ENCODE measurements at regions not wholly inside any gene's neighbourhood (a gene's known extent, or its start where the extent isn't known, plus 50 kb on each side); places are given as distances from the start of the nearest gene placed in this dataset.

- no peak for DNase-seq
Observed at GRCh38 chr3:176789281-176789705, 408.0 kb downstream of the TBL1XR1 start.

- DNase-seq: no peak
Observed at GRCh38 chr3:176787506-176787905, 409.8 kb downstream of the TBL1XR1 start.

DNA sequence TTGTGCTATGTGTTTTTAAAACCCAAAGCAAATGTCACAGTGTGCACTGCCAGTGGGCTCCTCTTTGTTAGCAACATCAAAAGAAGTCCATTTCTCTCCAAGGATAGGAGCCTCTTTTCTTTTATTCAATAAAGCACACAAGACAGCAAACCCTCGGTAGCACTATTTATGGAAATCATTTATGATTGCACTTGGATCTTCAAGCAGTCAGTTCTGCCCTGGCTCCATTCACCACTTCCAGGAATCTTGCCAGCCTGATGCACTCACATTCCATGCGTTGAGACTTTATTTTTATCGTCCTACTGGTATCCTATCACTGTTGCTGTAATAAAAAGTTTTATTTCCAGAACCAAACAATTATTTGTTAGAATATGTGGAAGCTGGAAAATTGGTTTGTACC lies 412.1 kb downstream of the TBL1XR1 start:
- DNase-seq: no peak

- no peak for DNase-seq
Observed at GRCh38 chr3:176780766-176781165, 416.5 kb downstream of the TBL1XR1 start.

GRCh38 chr3:176776622-176777175 lies 420.6 kb downstream of the TBL1XR1 start:
- no peak for DNase-seq

GRCh38 chr3:176769547-176770190 lies 427.6 kb downstream of the TBL1XR1 start:
- DNase-seq: no peak

DNA sequence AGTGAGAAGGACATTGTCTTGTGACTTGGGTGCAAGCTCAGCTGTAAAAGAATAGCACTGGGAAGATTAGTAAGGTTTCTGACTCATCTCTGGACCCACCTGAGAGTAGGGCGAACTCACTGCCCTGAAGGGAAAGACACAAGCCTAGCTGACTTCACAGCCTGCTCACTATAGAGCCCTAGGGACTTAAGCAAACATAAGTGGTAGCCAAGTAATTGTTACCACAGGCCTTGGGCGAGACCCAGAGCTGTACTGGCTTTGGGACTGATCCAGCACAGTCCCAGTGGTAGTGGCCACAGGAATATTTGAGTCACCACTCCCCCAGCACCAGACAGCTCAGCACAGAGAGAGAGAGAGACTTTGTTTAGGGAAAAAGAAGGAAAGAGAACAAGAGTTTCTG lies 429.9 kb downstream of the TBL1XR1 start:
- no peak for DNase-seq

GRCh38 chr3:176766862-176767261 lies 430.4 kb downstream of the TBL1XR1 start:
- DNase-seq: no peak

- DNase-seq: no peak
Observed at GRCh38 chr3:176765382-176765900, 431.8 kb downstream of the TBL1XR1 start.

- no peak for DNase-seq
Observed at GRCh38 chr3:176759815-176760506, 437.3 kb downstream of the TBL1XR1 start.

DNA sequence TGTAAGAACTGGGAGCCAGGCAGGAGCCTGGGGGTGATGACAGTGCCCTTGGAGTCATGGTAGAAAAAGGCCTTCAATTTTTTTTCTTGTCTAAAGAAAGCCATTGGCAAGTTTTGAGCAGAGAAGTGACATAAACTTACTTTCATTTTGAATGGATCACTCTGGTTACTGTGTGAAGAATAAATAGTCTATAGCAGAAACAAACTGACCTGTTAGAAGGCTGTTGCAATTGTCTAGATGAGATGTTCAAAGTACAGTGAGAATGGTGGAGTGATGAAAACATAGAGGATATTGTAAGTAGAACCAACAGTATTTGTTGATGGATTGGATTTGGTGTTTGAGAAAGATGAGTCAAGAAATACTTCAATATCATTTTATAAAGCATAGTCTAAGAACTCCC lies 439.9 kb downstream of the TBL1XR1 start:
- DNase-seq: no peak

- DNase-seq: no peak
Observed at GRCh38 chr3:176755977-176756376, 441.3 kb downstream of the TBL1XR1 start.

- no peak for DNase-seq
Observed at GRCh38 chr3:176755552-176755951, 441.7 kb downstream of the TBL1XR1 start.

DNA sequence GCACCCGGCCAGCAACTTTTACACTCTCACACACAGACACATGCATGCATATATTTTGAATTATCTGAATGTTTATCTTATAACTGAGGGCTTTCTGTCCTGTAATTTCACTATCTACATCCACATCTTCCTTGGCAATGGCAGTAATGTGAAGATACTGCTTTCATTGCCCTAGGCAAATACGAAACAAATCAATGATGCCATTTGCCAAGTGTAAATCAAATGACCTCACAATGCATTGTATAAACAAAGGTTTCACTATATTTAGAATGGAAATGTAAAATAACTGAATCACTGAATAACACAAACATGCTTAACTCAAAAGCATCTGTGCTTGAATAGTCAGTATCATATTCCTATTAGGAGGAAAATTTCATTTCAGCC lies 455.6 kb downstream of the TBL1XR1 start:
- no peak for DNase-seq

- DNase-seq: no peak
Observed at GRCh38 chr3:176740906-176741663, 456.2 kb downstream of the TBL1XR1 start.

DNA sequence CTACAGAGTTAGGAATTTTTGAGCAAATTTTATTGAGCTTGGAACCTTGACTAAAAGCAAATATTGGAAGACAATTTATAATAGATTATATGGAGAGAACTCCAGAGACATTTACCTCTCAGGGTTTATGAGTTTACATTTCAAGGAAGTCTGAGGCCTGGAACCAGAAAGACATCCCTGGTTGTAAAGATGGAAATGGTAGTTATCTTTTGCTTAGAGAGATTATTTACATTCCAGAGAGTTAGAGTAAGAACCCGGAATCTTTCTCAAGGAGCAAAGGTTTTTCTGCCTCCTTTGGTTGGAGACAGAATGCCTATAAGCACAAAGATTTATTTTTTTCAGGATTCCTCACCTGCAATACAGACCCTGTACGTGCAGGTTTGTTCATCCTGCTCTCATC lies 458.1 kb downstream of the TBL1XR1 start:
- DNase-seq: no peak

DNA sequence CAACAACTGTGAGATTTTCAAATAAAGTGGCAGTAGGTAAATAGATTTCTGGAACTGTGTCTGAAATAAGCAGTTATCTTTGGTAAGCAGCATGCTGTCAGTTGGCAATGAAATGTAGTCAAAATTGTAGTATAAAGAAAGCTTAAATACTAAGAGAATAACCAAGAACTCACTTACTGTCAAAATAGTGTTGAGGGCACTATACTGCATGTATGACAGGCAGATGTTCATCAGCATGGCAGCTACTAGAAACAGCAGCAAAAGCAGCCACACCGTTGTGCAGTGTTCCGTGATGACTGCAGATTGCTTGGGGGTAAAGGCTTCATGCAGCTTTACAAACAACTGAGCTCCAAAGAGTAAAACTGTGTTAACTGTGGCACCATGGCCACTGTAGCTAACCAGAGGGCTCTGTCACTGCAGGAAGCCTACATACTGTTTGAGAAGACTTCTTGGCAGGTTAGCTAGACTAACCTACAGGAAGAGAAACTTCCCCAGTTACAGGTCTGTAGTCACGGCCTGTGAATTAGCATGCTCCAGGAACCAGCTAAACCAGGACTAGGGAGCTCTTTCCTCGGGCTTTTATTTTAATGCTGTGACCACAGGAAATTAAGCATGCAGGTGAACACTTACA lies 459.7 kb downstream of the TBL1XR1 start:
- no peak for DNase-seq

DNA sequence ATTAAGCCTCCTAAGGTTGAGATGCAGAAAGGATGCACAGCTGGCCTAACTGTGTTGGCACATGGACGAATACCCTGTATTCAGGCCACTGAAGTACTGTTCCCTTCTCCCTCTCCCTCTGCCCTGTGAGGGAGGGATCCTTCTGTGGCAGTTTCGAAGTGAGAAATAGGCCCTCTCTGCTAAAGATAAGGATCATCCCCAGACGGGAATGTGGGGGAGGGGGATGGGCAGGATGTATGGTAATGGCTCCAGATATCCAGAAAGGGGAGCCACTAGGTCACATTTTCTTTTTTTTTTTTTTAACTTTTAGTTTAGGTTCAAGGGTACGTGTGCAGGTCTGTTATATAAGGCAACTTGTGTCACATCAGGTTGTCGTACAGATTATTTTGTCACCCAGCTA lies 463.1 kb downstream of the TBL1XR1 start:
- no peak for DNase-seq

GRCh38 chr3:176724394-176724759 lies 472.9 kb downstream of the TBL1XR1 start:
- DNase-seq: no peak

DNA sequence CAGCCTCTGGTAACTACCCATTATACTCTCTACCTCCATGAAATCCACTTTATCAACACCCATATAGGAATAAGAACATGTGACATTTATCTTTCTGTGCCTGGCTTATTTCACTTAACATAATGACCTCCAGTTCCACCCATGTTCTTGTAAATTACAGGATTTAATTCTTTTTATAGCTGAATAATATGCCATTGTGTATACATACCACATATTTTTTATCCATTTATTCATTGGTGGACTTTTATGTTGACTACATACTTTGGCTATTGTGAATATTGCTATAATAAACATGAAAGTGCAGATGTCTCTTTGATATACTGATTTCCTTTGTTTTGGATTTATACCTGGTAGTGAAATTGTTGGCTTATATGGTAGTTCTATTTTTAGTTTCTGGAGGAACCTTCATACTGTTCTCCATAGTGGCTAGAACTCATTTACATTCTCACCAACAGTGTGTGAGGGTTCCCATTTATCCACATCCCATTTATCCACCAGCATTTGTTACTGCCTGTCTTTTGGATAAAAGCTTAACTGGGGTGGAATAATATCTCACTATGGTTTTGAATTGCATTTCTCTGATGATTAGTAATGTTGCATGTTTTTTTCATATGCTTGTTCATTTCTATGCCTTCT lies 473.4 kb downstream of the TBL1XR1 start:
- DNase-seq: no peak

GRCh38 chr3:176714034-176714433 lies 483.2 kb downstream of the TBL1XR1 start:
- DNase-seq: no peak

- no peak for DNase-seq
Observed at GRCh38 chr3:176712191-176712590, 485.1 kb downstream of the TBL1XR1 start.

DNA sequence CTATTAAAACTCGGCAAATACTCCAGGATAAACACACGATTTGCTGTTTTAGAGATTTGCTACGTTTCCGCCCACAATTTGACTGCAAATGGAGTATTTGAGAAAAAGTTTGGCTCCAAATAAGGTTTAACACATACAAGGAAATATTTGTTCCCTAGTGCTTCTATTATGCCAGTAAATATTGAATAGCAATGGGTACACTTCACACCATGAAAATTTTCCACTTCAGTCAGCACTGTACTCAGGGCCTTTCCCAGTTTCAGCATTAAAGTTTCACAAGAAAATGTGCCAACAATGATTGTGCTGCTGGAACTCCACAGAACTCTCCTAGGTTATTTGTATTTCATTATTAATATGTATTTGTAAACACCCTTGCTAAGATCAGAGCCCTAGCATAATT lies 498.0 kb downstream of the TBL1XR1 start:
- DNase-seq: no peak

All from activated T-cell treated with anti-CD3 and anti-CD28 coated beads for 4 hours (primary cell).